Tibial artery (tissue), 4 donors: ENCODE measurements at regions not wholly inside any gene's neighbourhood (a gene's known extent, or its start where the extent isn't known, plus 50 kb on each side); places are given as distances from the start of the nearest gene placed in this dataset.

ENCODE experiments used
- DNase-seq, 2 donors: peaks; one replicate each; pipeline ENCODE4 v3.0.0-alpha.2; 2019
- H3K27ac ChIP-seq, 2 donors: fragments of 200-600 bp; sonication (generic) in 1 of 2; 1 replicate in 1 of 2; 2 replicates in 1 of 2; pipeline ENCODE4 v1.5.1; 2018 to 2019; ENCODE audit warnings: mild to moderate bottlenecking in 1 of 2
- H3K27me3 ChIP-seq, 2 donors: fragments of 200-600 bp; sonication (generic) in 1 of 2; one replicate each; pipeline versions ENCODE4 v1.5.1 to v1.6.0; 2016 to 2019
- H3K36me3 ChIP-seq, 3 donors: fragments of 200-600 bp; sonication (generic) in 2 of 3; one replicate each; pipeline ENCODE4 v1.5.1; 2016 to 2019; ENCODE audit warnings: mild to moderate bottlenecking in 2 of 3
- H3K4me1 ChIP-seq, 4 donors: fragments of 200-600 bp; sonication (generic) in 2 of 4; 1 replicate in 3 of 4; 2 replicates in 1 of 4; pipeline ENCODE4 v1.5.1; 2016 to 2019
- H3K4me3 ChIP-seq, 2 donors: fragments of 200-600 bp; sonication (generic) in 1 of 2; 1 replicate in 1 of 2; 2 replicates in 1 of 2; pipeline ENCODE4 v1.5.1; 2018 to 2019; ENCODE audit warnings: mild to moderate bottlenecking in 2 of 2
- H3K9me3 ChIP-seq, 3 donors: fragments of 200-600 bp; sonication (generic) in 1 of 3; one replicate each; pipeline ENCODE4 v1.5.1; 2016 to 2019
- CTCF ChIP-seq, 2 experiments: fragments of 200-600 bp in 1 of 2; fragments of 450-650 bp in 1 of 2; IDR thresholded peaks; one replicate each; pipeline ENCODE4 v1.5.1; 2017 to 2019; ENCODE audit warnings: antibody characterized with exemption in 2 of 2, mild to moderate bottlenecking in 1 of 2, moderate library complexity in 1 of 2
- intact Hi-C: fragments of 100-400 bp; cut with DNase I; formaldehyde crosslinking; loops from one replicate; pipeline ENCODE4 v1.15.0; 2023; ENCODE audit warnings: low total_unique reads

- Histone ChIP-seq H3K4me1 (no peaks in the 10 kb centered on the region), H3K36me3 (no peaks in the 10 kb centered on the region), H3K4me3 (no peak overlapping the region), H3K27me3 (no peaks in the 10 kb centered on the region), H3K9me3 (peaks cover 0 to 23% (median 5%) of the 10 kb centered on the region in 3 donors), H3K27ac (no peak overlapping the region)
- intact Hi-C loops: no loop called here
- no peak for DNase-seq
- TF ChIP-seq CTCF (IDR thresholded peaks at IDR 0.05): no peak
These were observed 61.5 kb upstream of the PTBP2 start for GRCh38 chr1:96660051-96660450.

GRCh38 chr1:96660503-96660902 lies 61.1 kb upstream of the PTBP2 start:
- H3K27ac ChIP-seq: no peak overlapping the region
- H3K27me3 ChIP-seq: no peaks in the 10 kb centered on the region
- no peak overlapping the region for H3K4me3 ChIP-seq
- H3K4me1 ChIP-seq: no peaks in the 10 kb centered on the region
- peaks cover 0 to 23% (median 5%) of the 10 kb centered on the region in 3 donors for H3K9me3 ChIP-seq
- H3K36me3 ChIP-seq: no peaks in the 10 kb centered on the region
- intact Hi-C loops: no loop called here
- no peak for DNase-seq
- no peak for TF ChIP-seq CTCF (IDR thresholded peaks at IDR 0.05)
